Sciatic nerve (tissue), 2 donors: ENCODE measurements at regions not wholly inside any gene's neighbourhood (a gene's known extent, or its start where the extent isn't known, plus 50 kb on each side); places are given as distances from the start of the nearest gene placed in this dataset.

Experiments
- ATAC-seq: fragments of 200-7000 bp; cut with Tn5 transposase; one replicate; pipeline ENCODE4 v1.9.1; 2020; ENCODE audit warnings: mild to moderate bottlenecking, moderate library complexity
- DNase-seq: peaks from one replicate; pipeline ENCODE4 v3.0.0-alpha.2; 2020; ENCODE audit warnings: low spot score
- intact Hi-C: fragments of 100-400 bp; cut with DNase I; formaldehyde crosslinking; loops from one replicate; pipeline ENCODE4 v1.14.2; 2022
- donor health status: DM: no; HTN: no; CAD: no.
- donor health status: DM: no; HTN: no; CAD: no.

DNA sequence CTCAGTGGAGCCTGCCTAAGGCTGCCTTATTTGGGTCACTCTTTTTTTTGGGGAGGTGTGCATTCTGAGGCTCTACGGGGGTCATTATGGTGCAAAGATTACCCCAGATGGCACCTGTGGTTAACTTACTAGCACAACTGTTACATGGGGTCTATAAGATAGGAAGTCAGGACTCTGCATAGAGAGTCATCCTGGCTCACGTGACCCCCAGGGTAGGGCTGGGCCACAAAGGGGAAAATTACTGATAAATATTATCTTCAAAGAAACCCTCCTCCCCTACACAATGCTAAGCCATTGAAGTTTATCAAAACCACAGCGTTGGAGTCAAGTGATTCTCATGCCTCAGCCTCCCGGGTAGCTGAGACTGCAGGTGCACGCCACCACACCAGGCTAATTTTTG lies 397.1 kb downstream of the MN1 start:
- no peak for ATAC-seq
- no peak for DNase-seq
- intact Hi-C loops: loop anchor here (5.0 kb wide), 1 partner anchor 398 kb away; the partner anchor contains the start of gene MN1

DNA sequence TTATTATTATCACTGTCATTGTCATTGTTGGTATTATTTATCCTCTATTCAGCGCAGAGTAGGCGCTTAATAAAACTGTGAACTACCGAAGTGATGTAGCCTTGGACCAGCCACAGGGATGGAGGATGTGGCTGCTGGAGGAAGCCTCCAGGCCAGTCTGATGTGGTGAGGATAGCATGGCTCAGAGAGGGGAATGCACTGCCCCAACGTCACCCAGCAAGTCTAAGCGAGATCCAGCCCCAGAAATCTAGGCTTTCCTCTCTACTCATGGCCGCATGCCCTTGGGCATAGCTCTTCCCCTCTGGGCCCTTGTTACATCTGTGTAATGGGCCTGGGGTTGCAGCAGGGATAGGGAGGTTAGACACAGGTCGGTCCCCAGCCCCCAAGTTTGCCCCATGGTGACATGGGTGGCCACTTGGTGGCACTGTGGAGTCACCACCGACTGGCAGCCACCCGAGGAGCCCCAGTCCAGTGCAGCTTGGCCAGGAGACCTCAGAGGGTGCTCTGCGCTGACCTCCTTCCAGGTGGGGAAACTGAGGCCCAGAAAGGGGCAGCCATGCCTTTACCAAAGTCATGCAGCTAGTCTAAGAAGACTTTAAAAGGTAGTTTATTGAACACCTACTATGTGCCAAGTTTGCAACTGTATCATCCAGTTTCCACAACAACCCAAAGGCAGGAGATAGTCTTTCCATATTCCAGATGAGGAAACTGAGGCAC lies 395.7 kb downstream of the MN1 start:
- peak; percentile 75 for DNase-seq
- intact Hi-C loops: no loop called here
- peak; percentile 84 for ATAC-seq

DNA sequence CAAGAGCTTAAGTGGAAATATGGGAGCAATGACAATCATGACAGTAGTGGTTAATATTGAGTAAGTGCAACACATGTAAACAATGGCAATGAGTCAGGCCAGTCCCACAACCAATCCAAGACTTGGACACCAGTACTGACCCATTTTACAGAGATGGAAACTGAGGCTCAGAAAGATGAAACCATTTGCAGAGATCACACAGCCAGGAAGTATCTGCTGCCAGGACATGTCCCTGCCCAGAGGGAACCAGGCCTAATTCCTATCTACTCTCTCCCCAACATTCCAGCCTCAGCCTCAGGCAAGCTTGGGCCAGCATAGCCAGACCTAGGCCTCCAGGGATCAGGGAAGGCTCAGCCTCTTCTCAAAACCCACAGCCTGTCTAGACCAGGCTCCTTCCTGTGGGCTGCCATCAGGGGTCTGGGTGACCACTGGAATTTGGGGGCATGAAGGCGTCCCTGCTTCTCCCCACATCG lies 395.1 kb downstream of the MN1 start:
- DNase-seq (no peak), ATAC-seq (no peak)
- intact Hi-C loops: no loop called here

DNA sequence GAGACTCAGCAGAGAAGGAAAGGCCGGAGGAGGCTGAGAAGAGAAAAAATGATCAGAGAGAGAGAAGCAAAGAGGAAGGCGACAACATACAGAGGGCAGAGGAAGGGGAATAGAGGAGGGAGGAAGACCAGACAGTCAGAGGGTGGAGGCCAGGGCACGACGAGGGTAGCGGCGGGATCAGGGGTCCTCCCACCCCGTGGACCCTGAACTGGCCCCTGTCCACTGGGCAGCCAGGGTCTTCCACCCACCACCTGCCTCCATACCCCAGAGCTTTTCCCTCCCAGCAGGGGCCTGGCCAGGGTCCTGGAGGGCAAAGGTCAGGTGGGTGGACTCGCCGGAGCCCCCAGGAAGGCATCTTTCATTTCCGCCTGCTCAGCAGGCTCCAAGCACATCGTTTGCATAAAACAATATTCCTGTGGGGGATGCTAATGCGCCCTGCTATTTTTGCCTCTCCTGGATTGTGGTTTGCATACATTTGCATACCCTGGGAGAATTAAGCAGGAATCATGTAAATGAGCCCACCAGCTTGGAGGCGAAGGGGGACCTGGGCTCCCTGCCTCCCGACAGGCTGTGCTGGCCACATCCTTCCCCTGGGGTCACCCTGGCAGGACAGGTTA lies 394.1 kb downstream of the MN1 start:
- DNase-seq (no peak), ATAC-seq (no peak)
- intact Hi-C loops: no loop called here

DNA sequence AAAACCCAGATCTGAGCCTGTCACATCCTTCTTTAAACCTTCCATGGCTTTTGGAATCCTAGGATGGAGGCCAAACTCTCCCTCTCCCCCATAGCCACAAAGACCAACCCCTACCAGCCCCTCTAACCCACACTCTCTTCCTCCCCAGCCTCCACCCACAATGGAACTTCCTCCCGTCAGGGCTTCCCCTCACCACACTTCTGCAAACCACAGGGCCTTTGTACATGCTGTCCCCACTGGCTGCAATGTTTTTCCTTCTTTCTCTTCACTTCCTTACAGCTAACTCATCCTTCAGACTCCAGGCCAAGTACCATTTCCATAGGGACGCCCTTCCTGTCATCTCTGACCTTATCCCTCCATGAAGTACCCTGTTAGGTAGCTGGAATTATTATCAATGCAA lies 393.5 kb downstream of the MN1 start:
- DNase-seq (no peak), ATAC-seq (no peak)
- intact Hi-C loops: no loop called here

DNA sequence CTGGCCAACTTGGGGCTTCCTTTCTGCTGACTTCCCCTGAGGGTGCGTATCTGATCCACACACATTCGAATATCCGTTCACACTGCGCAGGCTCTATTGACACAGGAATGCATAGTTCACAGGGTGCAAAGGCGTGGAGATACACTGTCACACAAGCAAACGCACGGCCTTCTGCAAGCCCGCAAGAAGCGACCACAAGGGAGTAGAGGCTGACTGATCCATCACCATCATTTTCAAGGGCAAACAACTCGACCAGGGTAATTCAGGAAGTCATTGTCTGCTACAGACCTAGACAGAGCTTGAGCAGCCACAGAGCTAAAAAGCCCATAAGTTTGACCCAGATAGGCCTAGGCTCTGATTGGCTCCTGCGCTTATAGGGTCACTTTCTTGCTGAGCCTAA lies 392.3 kb downstream of the MN1 start:
- DNase-seq (no peak), ATAC-seq (no peak)
- intact Hi-C loops: no loop called here

DNA sequence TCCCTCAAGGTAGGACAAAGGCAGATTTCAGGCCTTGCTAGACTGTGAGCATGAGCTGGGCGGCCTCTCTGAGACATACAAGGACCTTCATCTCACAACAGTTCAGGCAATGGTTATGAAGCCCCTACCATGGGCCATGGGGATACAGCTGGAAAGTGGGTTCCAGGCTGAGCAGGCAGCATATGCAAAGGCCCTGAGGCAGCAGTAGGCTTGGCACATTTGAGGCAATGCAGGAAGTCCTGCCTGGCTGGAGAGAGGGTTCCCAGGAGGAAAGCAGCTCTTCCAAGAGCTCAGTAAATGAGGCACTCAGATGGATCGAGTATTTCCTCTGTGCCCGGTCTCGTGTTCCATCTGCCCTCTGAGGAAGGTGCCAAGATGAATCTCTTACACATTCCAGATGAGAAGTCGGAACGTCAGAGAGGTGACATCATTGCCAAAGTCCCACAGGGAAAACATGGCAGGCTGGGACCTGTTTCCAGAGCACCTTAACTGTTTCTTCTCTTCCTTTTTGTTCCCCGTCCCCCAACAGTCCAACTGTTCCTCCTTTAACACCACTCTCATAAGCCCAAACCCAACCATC lies 388.6 kb downstream of the MN1 start:
- no peak for ATAC-seq
- intact Hi-C loops: no loop called here
- no peak for DNase-seq

DNA sequence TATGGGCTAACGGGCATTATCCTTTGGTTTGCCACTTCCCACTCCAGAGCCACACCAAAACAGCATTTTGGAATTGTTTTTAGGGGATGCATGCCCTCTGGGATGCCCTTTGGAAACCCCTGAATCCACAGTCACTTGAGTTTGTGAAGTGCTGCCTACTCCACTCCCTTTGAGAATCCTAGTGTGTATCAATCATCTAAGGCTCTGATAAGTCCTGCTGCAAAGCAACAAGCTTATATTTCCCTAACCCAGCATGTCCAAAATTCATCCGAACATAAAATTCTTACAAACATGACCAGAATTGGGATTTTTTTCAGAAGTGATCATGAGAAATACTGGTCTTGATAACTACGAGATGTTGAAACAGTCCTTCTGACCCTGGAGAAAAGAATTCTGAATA lies 387.9 kb downstream of the MN1 start:
- no peak for DNase-seq
- intact Hi-C loops: no loop called here
- no peak for ATAC-seq

DNA sequence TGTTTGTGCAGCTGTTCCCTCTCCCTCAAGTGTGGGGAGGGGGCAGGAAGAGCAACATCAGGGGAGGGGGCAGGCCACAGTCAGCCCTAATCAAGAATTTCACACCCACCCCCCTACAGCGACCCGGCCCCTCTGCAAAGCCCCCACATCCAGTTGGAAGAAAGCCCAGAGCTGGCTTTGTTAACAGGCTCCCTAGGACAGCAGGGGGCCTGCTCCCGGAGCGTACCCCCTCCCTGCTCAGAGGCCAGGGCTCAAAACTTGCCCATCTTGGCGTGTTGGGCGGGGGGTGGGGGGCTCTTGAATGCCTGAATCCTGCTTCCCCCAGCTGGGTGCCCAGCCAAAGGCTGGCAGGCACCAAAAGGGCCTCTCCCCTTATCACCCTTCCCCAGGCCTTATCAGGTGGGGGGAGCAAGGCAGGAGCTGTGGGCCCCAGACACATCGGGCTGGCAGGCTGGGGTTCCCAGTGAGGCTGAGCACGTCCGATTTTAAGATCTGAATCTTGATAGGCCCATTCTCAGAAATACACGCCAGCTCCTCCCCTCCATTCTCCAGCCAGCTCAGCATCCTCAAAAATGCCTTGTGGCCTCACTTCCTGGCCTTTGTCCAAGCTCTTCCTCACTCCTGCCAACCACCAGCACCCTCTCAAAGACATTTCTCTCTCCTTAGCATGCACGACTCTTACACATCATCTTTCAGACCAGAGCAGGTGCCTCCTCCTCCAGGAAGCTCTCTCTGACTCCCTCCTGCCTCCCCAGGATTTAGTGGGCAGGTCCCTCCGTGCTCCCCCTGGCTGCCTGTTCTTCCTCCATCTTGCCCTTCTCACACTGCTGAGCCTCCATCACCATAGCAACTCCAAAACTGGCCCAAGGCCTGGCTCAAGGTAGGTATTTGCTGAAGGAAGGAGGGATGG lies 384.8 kb downstream of the MN1 start:
- no peak for ATAC-seq

DNA sequence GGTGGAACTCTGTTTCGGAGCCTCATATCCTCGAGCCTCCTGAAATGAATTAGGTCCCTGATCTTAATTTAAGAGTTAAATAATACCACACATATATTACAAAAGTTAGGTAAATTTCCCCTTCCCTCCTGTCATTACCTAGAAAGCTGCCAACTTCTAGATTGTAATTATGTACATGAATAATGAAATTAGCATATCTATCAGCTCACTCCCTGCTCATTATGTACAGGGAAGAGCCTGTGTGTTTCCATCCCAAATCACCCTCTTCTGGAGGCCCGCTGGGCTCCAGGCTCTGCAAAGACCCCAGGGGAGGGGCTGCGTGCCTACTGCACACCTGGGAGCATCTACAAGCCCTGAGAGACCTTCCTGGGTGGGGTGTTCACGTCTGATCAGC lies 384.1 kb downstream of the MN1 start:
- DNase-seq (no peak), ATAC-seq (no peak)
- intact Hi-C loops: no loop called here

More for the DNA sequence above, 384.8 kb downstream of the MN1 start:
- no peak for DNase-seq
- intact Hi-C loops: no loop called here

DNA sequence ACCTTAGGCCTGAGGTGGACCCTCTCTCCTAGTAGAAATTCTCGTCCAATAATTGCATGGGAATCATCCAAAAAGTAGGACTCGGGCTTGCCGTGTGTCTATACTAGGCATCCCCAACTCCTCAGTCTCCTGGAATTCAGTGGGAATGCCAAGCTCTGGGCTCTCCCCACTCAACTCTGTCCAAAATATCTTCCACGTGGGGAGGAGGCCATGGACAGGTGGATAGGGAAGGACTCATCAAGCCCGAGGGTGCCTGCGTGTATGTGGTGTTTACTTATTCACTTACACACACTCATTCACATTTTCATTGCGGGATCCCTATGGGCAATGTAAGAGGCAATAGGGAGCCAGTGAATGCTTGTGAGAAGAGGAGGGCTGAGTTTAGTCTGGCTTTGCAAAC lies 383.3 kb downstream of the MN1 start:
- no peak for ATAC-seq
- intact Hi-C loops: no loop called here
- no peak for DNase-seq

DNA sequence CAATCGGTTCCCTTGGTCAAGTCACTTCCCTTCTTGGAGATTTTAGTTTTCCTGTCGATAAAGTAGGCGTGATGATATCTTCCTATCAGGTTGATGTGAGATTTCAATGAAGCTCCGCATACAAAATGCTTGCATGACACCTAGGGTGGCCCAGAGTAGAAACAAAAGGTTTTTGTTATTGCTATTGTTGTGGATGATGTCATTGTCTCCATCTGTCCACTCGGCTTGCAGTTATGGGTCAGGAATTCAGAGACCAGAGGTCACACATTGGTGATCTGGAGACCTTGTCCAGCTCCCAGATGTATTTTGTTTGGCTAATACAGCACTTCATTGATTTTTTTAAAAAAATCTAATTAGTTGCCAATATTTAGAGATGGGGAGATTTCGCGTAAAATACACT lies 382.1 kb downstream of the MN1 start:
- ATAC-seq: peak; percentile 30
- intact Hi-C loops: no loop called here
- DNase-seq: no peak

DNA sequence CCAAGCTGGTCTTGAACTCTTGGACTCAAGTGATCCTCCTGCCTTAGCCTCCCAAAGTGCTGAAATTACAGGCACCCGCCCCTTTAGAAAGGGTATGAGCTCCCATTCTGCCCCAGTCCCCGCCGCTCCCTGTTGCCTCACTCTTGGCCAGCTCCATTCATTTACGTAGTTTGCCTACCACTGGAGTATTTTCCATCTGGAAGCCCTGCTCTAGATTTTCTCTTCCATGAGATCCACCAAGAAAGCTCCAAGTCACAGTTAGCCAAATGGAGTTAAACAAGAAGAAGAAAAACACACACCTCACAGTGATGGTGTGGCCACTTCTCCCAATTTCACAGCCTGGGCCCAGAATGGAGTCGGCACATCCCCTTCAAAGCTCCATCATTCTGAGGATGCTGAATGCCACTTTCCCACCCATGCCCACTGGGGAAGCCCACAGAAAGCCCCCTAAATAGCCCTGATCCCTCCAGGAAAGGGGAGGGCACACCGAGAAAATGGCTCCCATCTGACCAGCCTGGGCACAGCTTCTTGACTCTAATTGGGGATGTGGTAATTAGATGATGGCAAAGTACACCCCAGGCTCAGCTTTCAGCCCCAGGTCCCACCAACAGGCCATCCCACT lies 381.2 kb downstream of the MN1 start:
- ATAC-seq (peak; percentile 58), DNase-seq (no peak)
- intact Hi-C loops: no loop called here

DNA sequence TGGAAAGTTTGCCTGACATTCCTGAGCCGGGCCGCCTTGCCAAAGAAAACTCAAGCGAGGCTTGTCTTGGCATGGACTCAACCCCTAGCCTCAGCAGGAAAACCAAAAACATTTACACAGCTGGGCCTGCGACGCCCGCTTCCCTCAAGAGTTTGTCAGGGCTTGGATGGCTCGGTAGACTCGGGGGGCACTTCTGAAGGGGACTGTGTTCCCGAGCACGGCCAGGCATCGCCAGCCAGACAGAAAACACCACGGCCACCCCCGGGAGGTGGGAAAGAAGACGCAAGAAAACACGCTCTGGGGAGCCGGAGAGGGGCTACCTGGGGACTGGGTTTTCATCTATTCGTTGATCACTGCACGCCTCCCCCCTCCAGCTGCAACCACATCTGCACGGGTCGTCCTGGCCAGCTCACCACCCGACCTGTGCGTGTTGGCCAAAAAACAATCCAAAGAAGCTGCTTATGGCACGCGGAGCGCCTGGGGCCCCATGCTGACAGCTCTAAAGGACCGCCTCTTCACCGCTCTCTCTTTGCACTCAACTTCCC lies 380.7 kb downstream of the MN1 start:
- DNase-seq: peak; percentile 92
- intact Hi-C loops: no loop called here
- peak; percentile 94 for ATAC-seq

DNA sequence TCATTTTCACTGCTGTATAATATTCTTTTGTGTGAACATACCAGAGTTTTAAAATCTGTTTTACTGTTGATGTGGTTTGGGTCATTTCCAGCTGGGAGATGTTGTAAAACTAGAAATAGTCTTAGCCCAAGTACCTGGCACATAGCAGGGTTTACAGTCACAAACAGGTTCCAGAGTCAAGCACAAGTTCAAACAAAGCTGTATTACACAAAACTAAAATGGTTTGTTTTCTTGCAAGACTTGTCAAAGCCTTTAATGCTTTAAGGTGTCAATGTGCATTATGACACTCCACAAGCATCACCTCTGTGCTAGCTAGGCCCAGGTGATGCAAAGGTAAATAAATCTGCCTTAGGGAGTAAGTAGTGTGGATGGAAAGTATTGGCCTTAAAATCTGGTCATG lies 379.1 kb downstream of the MN1 start:
- intact Hi-C loops: no loop called here
- DNase-seq: no peak
- ATAC-seq: no peak

DNA sequence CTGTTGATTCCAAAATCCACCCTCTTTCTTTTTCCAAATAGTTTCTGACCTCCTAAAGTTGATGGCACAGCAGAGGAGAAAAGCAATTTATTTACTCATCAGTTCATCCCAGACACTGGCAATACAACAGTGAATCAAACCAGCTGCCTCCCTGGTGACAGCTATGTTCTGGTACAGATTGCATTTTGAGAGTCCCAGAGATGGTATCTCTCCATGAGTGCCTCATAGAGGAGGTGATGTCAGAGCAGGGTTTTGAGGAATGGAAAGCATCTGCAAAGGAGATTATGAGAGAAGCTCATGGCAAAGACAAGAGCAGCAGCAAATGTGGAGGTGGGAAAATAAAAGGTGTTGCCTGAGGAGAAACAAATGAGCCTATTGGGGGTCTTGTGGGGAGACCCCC lies 377.2 kb downstream of the MN1 start:
- no peak for ATAC-seq
- no peak for DNase-seq
- intact Hi-C loops: no loop called here

DNA sequence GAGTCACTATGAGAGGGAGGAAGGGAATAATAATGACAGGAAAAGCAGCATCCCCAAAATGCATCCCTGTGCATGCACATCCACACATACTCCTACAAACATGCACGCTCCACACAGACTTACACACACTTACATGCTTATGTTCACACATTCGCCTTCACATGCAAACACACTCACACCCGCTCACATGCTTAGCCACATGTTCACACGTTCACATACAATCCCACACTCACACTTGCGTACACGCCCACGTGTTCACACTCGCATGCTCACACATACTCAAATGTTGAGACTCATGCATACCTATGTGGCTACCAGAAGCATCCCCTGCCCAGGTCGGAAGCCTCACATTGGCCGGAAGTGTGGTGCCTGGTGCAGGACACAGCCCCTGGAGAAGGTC lies 372.1 kb downstream of the MN1 start:
- DNase-seq: no peak
- ATAC-seq: no peak
- intact Hi-C loops: no loop called here

DNA sequence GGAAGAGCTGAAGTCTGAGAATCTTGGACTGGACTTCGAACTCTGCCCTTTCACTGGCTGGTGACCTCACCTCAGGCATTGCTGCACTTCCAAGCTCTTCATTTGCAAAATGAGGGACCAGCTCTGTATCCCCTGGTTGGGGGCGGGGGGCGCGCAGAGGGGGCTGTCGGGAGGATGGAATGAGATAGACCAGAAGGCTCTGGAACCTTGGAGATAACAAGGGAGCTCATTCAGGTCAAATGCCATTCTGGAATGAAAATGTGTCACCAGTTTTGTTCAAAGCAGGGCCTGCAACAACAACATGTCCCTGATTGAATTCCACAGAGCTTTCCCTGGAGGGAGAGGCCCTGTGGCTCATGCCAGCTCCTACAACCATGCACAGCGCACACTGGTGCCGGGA lies 370.5 kb downstream of the MN1 start:
- DNase-seq: no peak
- intact Hi-C loops: no loop called here
- no peak for ATAC-seq

DNA sequence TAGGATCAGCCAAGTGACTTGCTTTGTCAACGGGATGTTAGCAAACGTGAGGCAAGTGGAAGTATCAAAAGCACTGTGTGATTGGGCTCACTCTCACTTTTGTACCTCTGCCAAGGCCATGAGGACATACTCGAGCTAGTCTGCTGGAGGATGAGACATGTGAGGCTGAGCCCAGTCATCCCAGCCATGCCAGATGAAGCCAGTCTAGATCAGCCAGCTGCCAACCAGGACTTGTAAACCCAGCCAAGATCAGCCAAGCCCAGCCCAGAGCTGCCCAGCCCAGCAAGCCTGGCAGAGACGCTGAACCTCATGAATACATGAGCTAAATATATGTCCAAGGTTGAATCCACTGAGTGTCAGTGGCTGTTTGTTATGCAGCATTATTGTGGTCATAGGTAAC lies 369.7 kb downstream of the MN1 start:
- intact Hi-C loops: no loop called here
- DNase-seq: no peak
- ATAC-seq: no peak
